Pancreas (tissue), 10 donors: ENCODE measurements at regions not wholly inside any gene's neighbourhood (a gene's known extent, or its start where the extent isn't known, plus 50 kb on each side); places are given as distances from the start of the nearest gene placed in this dataset.
A peak's percentile ranks its signal among the peaks of the same experiment; 100 is the strongest.
"Not testable (repeated sequence)": the region's sequence is repeated elsewhere in the genome, so short reads cannot be mapped to it uniquely, and the experiment has no call there.

Source experiments
- ATAC-seq, 4 donors: fragments of 200-7000 bp; cut with Tn5 transposase; one replicate each; pipeline versions ENCODE4 v1.8.0 to v1.9.1; 2020; ENCODE audit warnings: mild to moderate bottlenecking in 4 of 4, moderate library complexity in 4 of 4
- DNase-seq, 6 donors: peaks; one replicate each; pipeline ENCODE4 v3.0.0-alpha.2; 2020
- FAIRE-seq: peaks from 2 replicates; lab custom pipeline; 2012; peaks lifted over from hg19 to GRCh38; lab: Jason Lieb, UNC
- H3K27ac ChIP-seq, 4 donors: fragments of 200-600 bp; sonication (generic); 1 replicate in 3 of 4; 2 replicates in 1 of 4; pipeline versions ENCODE4 v1.5.0 to v1.8.0; 2020
- H3K27me3 ChIP-seq, 4 donors: fragments of 200-600 bp; one replicate each; pipeline ENCODE4 v1.8.0; 2021
- H3K36me3 ChIP-seq, 3 donors: fragments of 200-600 bp; sonication (generic) in 1 of 3; one replicate each; pipeline versions ENCODE4 v1.5.0 to v1.8.0; 2020 to 2021
- H3K4me1 ChIP-seq, 3 donors: fragments of 200-600 bp; one replicate each; pipeline ENCODE4 v1.8.0; 2021
- H3K4me3 ChIP-seq, 4 donors: fragments of 200-600 bp; sonication (generic) in 2 of 4; one replicate each; pipeline versions ENCODE4 v1.5.0 to v1.8.0; 2020 to 2021
- H3K9me3 ChIP-seq, 4 donors: fragments of 200-600 bp; one replicate each; pipeline ENCODE4 v1.8.0; 2021
- CTCF ChIP-seq, 4 donors: fragments of 200-600 bp; sonication (generic) in 3 of 4; IDR thresholded peaks; one replicate each; pipeline versions ENCODE4 v1.5.0 to v1.8.0; 2021; ENCODE audit warnings: antibody characterized with exemption in 4 of 4
- WGBS, 2 donors: extraction: QIAGEN DNeasy Blood & Tissue Kit; methylation state at CpG; one replicate each; pipeline ENCODE4 v1.1.7; 2013; 5-methylcytosine and 5-hydroxymethylcytosine counted together
- intact Hi-C, 3 donors: fragments of 100-400 bp; cut with DNase I; formaldehyde crosslinking; loops; one replicate each; pipeline versions ENCODE4 v1.11.1 to v1.14.2; 2022
- donor health status: healthy with polysubstance abuse.
- donor health status: DM: no; HTN: no; CAD: no; lungs with moderate emphysema.
- donor health status: DM: no; HTN: no; CAD: no.
- donor health status: control.
- donor health status: control.
- donor health status: Bipolar disorder and iron deficiency.
- donor health status: DM: yes; HTN: yes; CAD: no.
- donor health status: DM: no; HTN: no; CAD: no.
- donor health status: DM: no; HTN: no; CAD: no.
- donor health status: DM: yes; HTN: yes; CAD: no.

GRCh38 chrX:14303891-14304290, 225.4 kb upstream of the GLRA2 start:
- ATAC-seq (no peak), DNase-seq (no peak), FAIRE-seq (no peak)
- H3K4me1 ChIP-seq, result no peaks in the 10 kb centered on the region
- intact Hi-C loops, result no loop called here
- TF ChIP-seq CTCF (IDR thresholded peaks at IDR 0.05), result no peak
- H3K36me3 ChIP-seq, result no peaks in the 10 kb centered on the region
- no peaks in the 10 kb centered on the region for H3K9me3 ChIP-seq
- 79 to 84% methylated on average over 2 of the region's 2 CpGs for WGBS, 2 donors
- no peaks in the 10 kb centered on the region for H3K27me3 ChIP-seq
- no peak overlapping the region for H3K27ac ChIP-seq
- no peak overlapping the region for H3K4me3 ChIP-seq

- intact Hi-C loops, H3K9me3 ChIP-seq, H3K36me3 ChIP-seq, H3K27me3 ChIP-seq, H3K4me3 ChIP-seq, H3K27ac ChIP-seq, ATAC-seq, FAIRE-seq, H3K4me1 ChIP-seq: not testable (repeated sequence)
- WGBS, 2 donors, result 84 to 90% methylated on average over 18 to 28 of the region's 28 CpGs
- DNase-seq, result peak in 1 of 6 donors; percentile 23
Measured at GRCh38 chrX:14302561-14302960, 226.8 kb upstream of the GLRA2 start.

GRCh38 chrX:14300376-14300775, 229.0 kb upstream of the GLRA2 start:
- DNase-seq (no peak), FAIRE-seq (no peak), ATAC-seq (no peak)
- Histone ChIP-seq H3K9me3 (no peaks in the 10 kb centered on the region), H3K27ac (no peak overlapping the region), H3K4me3 (no peak overlapping the region), H3K27me3 (no peaks in the 10 kb centered on the region), H3K4me1 (no peaks in the 10 kb centered on the region), H3K36me3 (no peaks in the 10 kb centered on the region)
- TF ChIP-seq CTCF (IDR thresholded peaks at IDR 0.05), result no peak
- intact Hi-C loops, result no loop called here
- WGBS, 2 donors, result 63 to 69% methylated on average over 2 of the region's 2 CpGs

- Histone ChIP-seq H3K9me3 (no peaks in the 10 kb centered on the region), H3K27me3 (peaks cover 0 to 3% (median 0%) of the 10 kb centered on the region in 4 donors), H3K36me3 (no peaks in the 10 kb centered on the region), H3K4me3 (no peak overlapping the region), H3K4me1 (no peaks in the 10 kb centered on the region), H3K27ac (no peak overlapping the region)
- no peak for ATAC-seq
- no peak for TF ChIP-seq CTCF (IDR thresholded peaks at IDR 0.05)
- intact Hi-C loops, result no loop called here
- DNase-seq, result no peak
- no peak for FAIRE-seq
Measured at GRCh38 chrX:14295426-14295825, 233.9 kb upstream of the GLRA2 start.

- DNase-seq, result no peak
- FAIRE-seq, result no peak
- WGBS, 2 donors, result 46 to 47% methylated on average over 10 of the region's 10 CpGs
- Histone ChIP-seq H3K4me1 (no peaks in the 10 kb centered on the region), H3K27ac (no peak overlapping the region), H3K4me3 (no peak overlapping the region), H3K27me3 (peaks cover 0 to 3% (median 0%) of the 10 kb centered on the region in 4 donors), H3K36me3 (no peaks in the 10 kb centered on the region), H3K9me3 (no peaks in the 10 kb centered on the region)
- TF ChIP-seq CTCF (IDR thresholded peaks at IDR 0.05), result no peak
- no peak for ATAC-seq
- intact Hi-C loops, result no loop called here
Measured at GRCh38 chrX:14291666-14292500, 237.5 kb upstream of the GLRA2 start.
